CD14-positive monocyte (primary cell): ENCODE measurements at regions not wholly inside any gene's neighbourhood (a gene's known extent, or its start where the extent isn't known, plus 50 kb on each side); places are given as distances from the start of the nearest gene placed in this dataset.

ENCODE experiments used
- DNase-seq, 3 donors: peaks; one replicate each; pipeline ENCODE4 v3.0.0-alpha.2; 2011 to 2022
- H2AFZ ChIP-seq: 2 replicates; pipeline ENCODE4 v1.6.0; 2012; ENCODE audit warnings: mild to moderate bottlenecking, low read depth, low read length, inconsistent platforms; ENCODE audit not compliant: insufficient read depth, poor library complexity, severe bottlenecking
- H3K27ac ChIP-seq, 2 donors: 1 replicate in 1 of 2; 2 replicates in 1 of 2; pipeline ENCODE4 v1.5.1; 2012 to 2013; ENCODE audit warnings: low read length in 2 of 2, control low read depth in 1 of 2, inconsistent platforms in 1 of 2, low read depth in 1 of 2, mild to moderate bottlenecking in 1 of 2
- H3K27me3 ChIP-seq, 2 donors: one replicate each; pipeline versions ENCODE4 v1.6.0 to v1.6.1; 2011 to 2013; ENCODE audit warnings: low read length in 2 of 2; ENCODE audit not compliant: control insufficient read depth in 2 of 2, insufficient read depth in 2 of 2
- H3K36me3 ChIP-seq, 2 donors: replicated peaks in 1 of 2; 1 replicate in 1 of 2; 2 replicates in 1 of 2; pipeline versions ENCODE4 v1.5.1 to v1.6.1; 2012 to 2013; ENCODE audit warnings: low read length in 2 of 2, control low read depth in 1 of 2, inconsistent platforms in 1 of 2, mild to moderate bottlenecking in 1 of 2; ENCODE audit not compliant: insufficient read depth in 2 of 2, control insufficient read depth in 1 of 2
- H3K4me1 ChIP-seq, 2 donors: 1 replicate in 1 of 2; 2 replicates in 1 of 2; pipeline versions ENCODE4 v1.5.1 to v1.6.1; 2012 to 2013; ENCODE audit warnings: low read length in 2 of 2, control low read depth in 1 of 2, inconsistent platforms in 1 of 2, mild to moderate bottlenecking in 1 of 2, moderate library complexity in 1 of 2; ENCODE audit not compliant: insufficient read depth in 2 of 2, control insufficient read depth in 1 of 2
- H3K4me2 ChIP-seq: replicated peaks from 2 replicates; pipeline ENCODE3; 2012; ENCODE audit warnings: low read length, moderate library complexity, mild to moderate bottlenecking; ENCODE audit not compliant: poor library complexity, severe bottlenecking; ENCODE audit errors: extremely low read depth
- H3K4me3 ChIP-seq, 3 experiments: fragments of 200-600 bp in 1 of 3; sonication (generic) in 1 of 3; replicated peaks in 1 of 3; 1 replicate in 2 of 3; 2 replicates in 1 of 3; pipeline ENCODE4 v1.5.1; 2011 to 2013; ENCODE audit warnings: low read length in 3 of 3, mild to moderate bottlenecking in 3 of 3, control low read depth in 2 of 3, low read depth in 2 of 3, inconsistent platforms in 1 of 3, moderate library complexity in 1 of 3
- H3K79me2 ChIP-seq: 2 replicates; pipeline ENCODE4 v1.6.0; 2012; ENCODE audit warnings: mild to moderate bottlenecking, control low read depth, inconsistent platforms, low read length, moderate library complexity; ENCODE audit not compliant: insufficient read depth
- H3K9ac ChIP-seq: 2 replicates; pipeline ENCODE4 v1.6.0; 2017; ENCODE audit warnings: low read length, mild to moderate bottlenecking; ENCODE audit not compliant: insufficient read depth, poor library complexity, severe bottlenecking
- H3K9me3 ChIP-seq, 2 donors: replicated peaks in 1 of 2; 1 replicate in 1 of 2; 2 replicates in 1 of 2; pipeline versions ENCODE4 v1.5.1 to v1.6.1; 2012 to 2013; ENCODE audit warnings: low read length in 2 of 2, control low read depth in 1 of 2; ENCODE audit not compliant: control insufficient read depth in 1 of 2, insufficient read depth in 1 of 2
- H4K20me1 ChIP-seq: 2 replicates; pipeline ENCODE4 v1.6.0; 2012; ENCODE audit warnings: mild to moderate bottlenecking, low read length, control low read depth, moderate library complexity; ENCODE audit not compliant: insufficient read depth
- H3K27ac Mint-ChIP-seq, 7 donors: one replicate each; pipeline ENCODE4 v1.8.0; 2020; ENCODE audit warnings: mild to moderate bottlenecking in 7 of 7, mixed read lengths in 7 of 7, moderate library complexity in 6 of 7, inconsistent platforms in 2 of 7
- H3K27me3 Mint-ChIP-seq, 3 donors: one replicate each; pipeline ENCODE4 v1.8.0; 2021 to 2022; ENCODE audit warnings: low read depth in 3 of 3, mild to moderate bottlenecking in 3 of 3, mixed read lengths in 3 of 3, moderate library complexity in 3 of 3, inconsistent platforms in 1 of 3
- H3K36me3 Mint-ChIP-seq, 2 donors: one replicate each; pipeline ENCODE4 v1.8.0; 2020; ENCODE audit warnings: mixed read lengths in 2 of 2, inconsistent platforms in 1 of 2, mild to moderate bottlenecking in 1 of 2
- H3K4me1 Mint-ChIP-seq: one replicate; pipeline ENCODE4 v1.8.0; 2020; ENCODE audit warnings: mild to moderate bottlenecking, mixed read lengths
- H3K4me3 Mint-ChIP-seq, 2 donors: one replicate each; pipeline ENCODE4 v1.8.0; 2020; ENCODE audit warnings: mild to moderate bottlenecking in 2 of 2, mixed read lengths in 2 of 2, moderate library complexity in 1 of 2
- H3K9me3 Mint-ChIP-seq, 7 donors: one replicate each; pipeline ENCODE4 v1.8.0; 2020 to 2022; ENCODE audit warnings: mixed read lengths in 7 of 7, mild to moderate bottlenecking in 6 of 7, moderate library complexity in 6 of 7, inconsistent platforms in 2 of 7
- WGBS: methylation state at CpG from one replicate; pipeline ENCODE4 v1.1.5; 2013; ENCODE audit warnings: missing lambda C conversion rate; ENCODE audit not compliant: insufficient coverage; 5-methylcytosine and 5-hydroxymethylcytosine counted together
- intact Hi-C, 2 donors: fragments of 100-400 bp; cut with micrococcal nuclease; formaldehyde crosslinking; loops; one replicate each; pipeline versions ENCODE4 v1.15.0 to v1.15.1; 2023
- TF ChIP-seq, protein P1 (sequence below): fragments of 200-600 bp; IDR thresholded peaks from one replicate; pipeline ENCODE4 v1.8.0; 2022; ENCODE audit warnings: antibody characterized with exemption, mild to moderate bottlenecking

DNA sequence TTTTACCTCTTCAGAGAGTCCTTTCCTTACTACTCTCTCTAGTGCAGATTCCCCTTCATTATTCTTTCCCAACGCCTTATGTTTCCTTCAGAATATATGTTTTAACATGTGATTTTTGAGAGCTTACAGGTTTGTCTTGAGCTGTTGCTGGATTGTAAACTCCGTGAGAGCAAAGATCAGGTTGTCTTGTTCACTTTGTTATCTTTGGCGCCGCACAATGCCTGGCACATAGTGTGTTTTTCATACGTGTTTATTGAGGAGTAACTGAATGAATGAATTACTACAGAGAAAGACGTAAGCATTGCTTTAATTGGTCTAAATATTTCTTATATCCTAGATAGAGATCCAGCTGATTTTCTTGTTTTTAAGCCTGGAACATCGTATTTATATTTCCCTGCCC lies 80.5 kb upstream of the SLC4A4 start:
- no peak overlapping the region for H3K9ac ChIP-seq
- no peaks in the 10 kb centered on the region for H3K36me3 Mint-ChIP-seq
- DNase-seq: no peak
- no peaks in the 10 kb centered on the region for H4K20me1 ChIP-seq
- peaks cover 30 to 38% of the 10 kb centered on the region in 2 donors for H3K4me1 ChIP-seq
- H3K27me3 ChIP-seq: no peaks in the 10 kb centered on the region
- H3K79me2 ChIP-seq: no peaks in the 10 kb centered on the region
- H3K4me3 Mint-ChIP-seq: no peak overlapping the region
- H3K9me3 Mint-ChIP-seq: no peaks in the 10 kb centered on the region
- WGBS: 100% methylated on average over 4 of the region's 7 CpGs
- TF ChIP-seq, protein P1, sequence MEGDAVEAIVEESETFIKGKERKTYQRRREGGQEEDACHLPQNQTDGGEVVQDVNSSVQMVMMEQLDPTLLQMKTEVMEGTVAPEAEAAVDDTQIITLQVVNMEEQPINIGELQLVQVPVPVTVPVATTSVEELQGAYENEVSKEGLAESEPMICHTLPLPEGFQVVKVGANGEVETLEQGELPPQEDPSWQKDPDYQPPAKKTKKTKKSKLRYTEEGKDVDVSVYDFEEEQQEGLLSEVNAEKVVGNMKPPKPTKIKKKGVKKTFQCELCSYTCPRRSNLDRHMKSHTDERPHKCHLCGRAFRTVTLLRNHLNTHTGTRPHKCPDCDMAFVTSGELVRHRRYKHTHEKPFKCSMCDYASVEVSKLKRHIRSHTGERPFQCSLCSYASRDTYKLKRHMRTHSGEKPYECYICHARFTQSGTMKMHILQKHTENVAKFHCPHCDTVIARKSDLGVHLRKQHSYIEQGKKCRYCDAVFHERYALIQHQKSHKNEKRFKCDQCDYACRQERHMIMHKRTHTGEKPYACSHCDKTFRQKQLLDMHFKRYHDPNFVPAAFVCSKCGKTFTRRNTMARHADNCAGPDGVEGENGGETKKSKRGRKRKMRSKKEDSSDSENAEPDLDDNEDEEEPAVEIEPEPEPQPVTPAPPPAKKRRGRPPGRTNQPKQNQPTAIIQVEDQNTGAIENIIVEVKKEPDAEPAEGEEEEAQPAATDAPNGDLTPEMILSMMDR: no peak
- H3K36me3 ChIP-seq: no peaks in the 10 kb centered on the region
- no peak overlapping the region for H2AFZ ChIP-seq
- no peak overlapping the region for H3K27ac Mint-ChIP-seq
- intact Hi-C loops: no loop called here
- H3K4me3 ChIP-seq: no peak overlapping the region
- H3K27ac ChIP-seq: no peak overlapping the region
- H3K4me1 Mint-ChIP-seq: peaks cover 38% of the 10 kb centered on the region
- peaks cover 0 to 1% (median 0%) of the 10 kb centered on the region in 3 donors for H3K27me3 Mint-ChIP-seq
- no peaks in the 10 kb centered on the region for H3K9me3 ChIP-seq
- H3K4me2 ChIP-seq: no peak overlapping the region

- H3K9me3 Mint-ChIP-seq: no peaks in the 10 kb centered on the region
- TF ChIP-seq, protein P1: no peak
- Histone ChIP-seq H4K20me1 (no peaks in the 10 kb centered on the region), H2AFZ (peak overlapping the region; percentile 67), H3K27ac (peak overlapping the region; percentile 13 to 76), H3K79me2 (no peaks in the 10 kb centered on the region), H3K36me3 (no peaks in the 10 kb centered on the region), H3K27me3 (peaks cover 0 to under 1% of the 10 kb centered on the region in 2 donors), H3K4me3 (peak overlapping the region in 1 of 3 experiments; percentile 46), H3K9ac (no peak overlapping the region), H3K9me3 (no peaks in the 10 kb centered on the region), H3K4me2 (no peak overlapping the region), H3K4me1 (peaks cover 23 to 29% of the 10 kb centered on the region in 2 donors)
- peaks cover 31% of the 10 kb centered on the region for H3K4me1 Mint-ChIP-seq
- H3K27ac Mint-ChIP-seq: peak overlapping the region in 6 of 7 donors; percentile 58 to 86 (median 78)
- 100% methylated on average over 3 of the region's 6 CpGs for WGBS
- H3K27me3 Mint-ChIP-seq: peaks cover 0 to 4% (median 1%) of the 10 kb centered on the region in 3 donors
- H3K4me3 Mint-ChIP-seq: no peak overlapping the region
- no peaks in the 10 kb centered on the region for H3K36me3 Mint-ChIP-seq
- no peak for DNase-seq
- intact Hi-C loops: no loop called here
Measured at GRCh38 chr4:71259280-71259679, 79.5 kb upstream of the SLC4A4 start.
